T follicular helper cell (primary cell): ENCODE measurements at regions not wholly inside any gene's neighbourhood (a gene's known extent, or its start where the extent isn't known, plus 50 kb on each side); places are given as distances from the start of the nearest gene placed in this dataset.

Experiments
- DNase-seq: peaks from one replicate; pipeline ENCODE4 v3.0.0-alpha.2; 2020; ENCODE audit warnings: low read depth

- no peak for DNase-seq
Observed at GRCh38 chr13:111517641-111518010, 197.2 kb downstream of the TEX29 start.

- no peak for DNase-seq
Observed at GRCh38 chr13:111518161-111518792, 197.8 kb downstream of the TEX29 start.

GRCh38 chr13:111519041-111519440 is 198.6 kb downstream of the TEX29 start:
- no peak for DNase-seq

GRCh38 chr13:111519490-111520170 is 199.2 kb downstream of the TEX29 start:
- no peak for DNase-seq

- no peak for DNase-seq
Observed at GRCh38 chr13:111521030-111521429, 200.6 kb downstream of the TEX29 start.

- DNase-seq = no peak
Observed at GRCh38 chr13:111521691-111522229, 201.3 kb downstream of the TEX29 start.

- DNase-seq = no peak
Observed at GRCh38 chr13:111525320-111526118, 205.1 kb downstream of the TEX29 start.

GRCh38 chr13:111526922-111527321 is 206.5 kb downstream of the TEX29 start:
- no peak for DNase-seq

GRCh38 chr13:111527614-111528229 is 207.3 kb downstream of the TEX29 start:
- no peak for DNase-seq

- no peak for DNase-seq
Observed at GRCh38 chr13:111528513-111528912, 208.1 kb downstream of the TEX29 start.

- DNase-seq = no peak
Observed at GRCh38 chr13:111530137-111530870, 209.9 kb downstream of the TEX29 start.

- no peak for DNase-seq
Observed at GRCh38 chr13:111531505-111531904, 211.1 kb downstream of the TEX29 start.

- DNase-seq = no peak
Observed at GRCh38 chr13:111532111-111532510, 211.7 kb downstream of the TEX29 start.

GRCh38 chr13:111533900-111534683 is 213.7 kb downstream of the TEX29 start:
- DNase-seq = no peak

- DNase-seq = no peak
Observed at GRCh38 chr13:111534751-111535522, 214.5 kb downstream of the TEX29 start.

- DNase-seq = no peak
Observed at GRCh38 chr13:111535523-111535811, 215.0 kb downstream of the TEX29 start.

GRCh38 chr13:111536075-111536642 is 215.7 kb downstream of the TEX29 start:
- no peak for DNase-seq

- no peak for DNase-seq
Observed at GRCh38 chr13:111537115-111537728, 216.8 kb downstream of the TEX29 start.

- DNase-seq = no peak
Observed at GRCh38 chr13:111537843-111538499, 217.5 kb downstream of the TEX29 start.
